ENCODE measurements at regions not wholly inside any gene's neighbourhood (a gene's known extent, or its start where the extent isn't known, plus 50 kb on each side); places are given as distances from the start of the nearest gene placed in this dataset.

- no peak overlapping the region for H3K27ac ChIP-seq (ENCODE audit: low read depth, low read length)
- no peaks in the 10 kb centered on the region for H3K36me3 ChIP-seq (ENCODE audit: insufficient read depth, low read length)
- no peak for DNase-seq
- H3K27me3 ChIP-seq (ENCODE audit: insufficient read depth, low read length): no peaks in the 10 kb centered on the region
- intact Hi-C loops (cut with micrococcal nuclease): no loop called here
- Mint-ChIP-seq H3K4me3 (no peak overlapping the region), H3K4me1 (no peaks in the 10 kb centered on the region), H3K9me3 (no peaks in the 10 kb centered on the region), H3K36me3 (no peaks in the 10 kb centered on the region), H3K27ac (no peak overlapping the region), H3K27me3 (peaks cover 1 to 2% of the 10 kb centered on the region in 2 donors)
- ChIA-PET POLR2A (ENCODE audit: partially characterized antibody) (no interaction called here), CTCF (ENCODE audit: partially characterized antibody) (no interaction called here)
- no peak overlapping the region for H3K4me3 ChIP-seq (ENCODE audit: low read length in 2 of 2)
- no peaks in the 10 kb centered on the region for H3K4me1 ChIP-seq (ENCODE audit: insufficient read depth, low read length)
- H3K9me3 ChIP-seq (ENCODE audit: control insufficient read depth in 1 of 2, low read length in 2 of 2): no peaks in the 10 kb centered on the region
Measured at GRCh38 chr7:115676080-115676479, 354.5 kb downstream of the TFEC start.

- intact Hi-C loops (cut with micrococcal nuclease): no loop called here
- Histone ChIP-seq H3K27me3 (ENCODE audit: insufficient read depth, low read length) (no peaks in the 10 kb centered on the region), H3K27ac (ENCODE audit: low read depth, low read length) (no peak overlapping the region), H3K4me3 (ENCODE audit: low read length in 2 of 2) (no peak overlapping the region), H3K4me1 (ENCODE audit: insufficient read depth, low read length) (no peaks in the 10 kb centered on the region), H3K9me3 (ENCODE audit: control insufficient read depth in 1 of 2, low read length in 2 of 2) (no peaks in the 10 kb centered on the region), H3K36me3 (ENCODE audit: insufficient read depth, low read length) (no peaks in the 10 kb centered on the region)
- H3K4me1 Mint-ChIP-seq: no peaks in the 10 kb centered on the region
- no peak overlapping the region for H3K4me3 Mint-ChIP-seq
- ChIA-PET POLR2A (ENCODE audit: partially characterized antibody) (no interaction called here), CTCF (ENCODE audit: partially characterized antibody) (no interaction called here)
- no peak overlapping the region for H3K27ac Mint-ChIP-seq
- no peaks in the 10 kb centered on the region for H3K36me3 Mint-ChIP-seq
- H3K9me3 Mint-ChIP-seq: no peaks in the 10 kb centered on the region
- H3K27me3 Mint-ChIP-seq: peaks cover 1 to 2% of the 10 kb centered on the region in 2 donors
- DNase-seq: no peak
Measured at GRCh38 chr7:115674467-115675024, 356.0 kb downstream of the TFEC start.

- no peak overlapping the region for H3K4me3 Mint-ChIP-seq
- intact Hi-C loops (cut with micrococcal nuclease): no loop called here
- Histone ChIP-seq H3K4me3 (ENCODE audit: low read length in 2 of 2) (no peak overlapping the region), H3K27me3 (ENCODE audit: insufficient read depth, low read length) (no peaks in the 10 kb centered on the region), H3K4me1 (ENCODE audit: insufficient read depth, low read length) (no peaks in the 10 kb centered on the region), H3K9me3 (ENCODE audit: control insufficient read depth in 1 of 2, low read length in 2 of 2) (no peaks in the 10 kb centered on the region), H3K36me3 (ENCODE audit: insufficient read depth, low read length) (no peaks in the 10 kb centered on the region), H3K27ac (ENCODE audit: low read depth, low read length) (no peak overlapping the region)
- no peaks in the 10 kb centered on the region for H3K9me3 Mint-ChIP-seq
- no peak overlapping the region for H3K27ac Mint-ChIP-seq
- peaks cover 2% of the 10 kb centered on the region in 2 donors for H3K27me3 Mint-ChIP-seq
- H3K4me1 Mint-ChIP-seq: no peaks in the 10 kb centered on the region
- no peak for DNase-seq
- ChIA-PET POLR2A (ENCODE audit: partially characterized antibody) (no interaction called here), CTCF (ENCODE audit: partially characterized antibody) (no interaction called here)
- no peaks in the 10 kb centered on the region for H3K36me3 Mint-ChIP-seq
Measured at GRCh38 chr7:115672024-115672423, 358.5 kb downstream of the TFEC start.

GRCh38 chr7:115662676-115663075 is 367.9 kb downstream of the TFEC start:
- Histone ChIP-seq H3K9me3 (ENCODE audit: control insufficient read depth in 1 of 2, low read length in 2 of 2) (no peaks in the 10 kb centered on the region), H3K27ac (ENCODE audit: low read depth, low read length) (no peak overlapping the region), H3K4me1 (ENCODE audit: insufficient read depth, low read length) (no peaks in the 10 kb centered on the region), H3K4me3 (ENCODE audit: low read length in 2 of 2) (no peak overlapping the region), H3K27me3 (ENCODE audit: insufficient read depth, low read length) (no peaks in the 10 kb centered on the region), H3K36me3 (ENCODE audit: insufficient read depth, low read length) (no peaks in the 10 kb centered on the region)
- Mint-ChIP-seq H3K27ac (no peak overlapping the region), H3K27me3 (peaks cover 0 to 3% of the 10 kb centered on the region in 2 donors), H3K36me3 (no peaks in the 10 kb centered on the region), H3K9me3 (peaks cover 0 to 2% (median 0%) of the 10 kb centered on the region in 8 donors), H3K4me1 (no peaks in the 10 kb centered on the region), H3K4me3 (no peak overlapping the region)
- POLR2A ChIA-PET (ENCODE audit: partially characterized antibody): no interaction called here
- CTCF ChIA-PET (ENCODE audit: partially characterized antibody): no interaction called here
- intact Hi-C loops (cut with micrococcal nuclease): no loop called here
- DNase-seq: no peak

- CTCF ChIA-PET (ENCODE audit: partially characterized antibody): no interaction called here
- H3K9me3 ChIP-seq (ENCODE audit: control insufficient read depth in 1 of 2, low read length in 2 of 2): no peaks in the 10 kb centered on the region
- DNase-seq: no peak
- H3K4me3 ChIP-seq (ENCODE audit: low read length in 2 of 2): no peak overlapping the region
- H3K36me3 ChIP-seq (ENCODE audit: insufficient read depth, low read length): no peaks in the 10 kb centered on the region
- no peak overlapping the region for H3K27ac ChIP-seq (ENCODE audit: low read depth, low read length)
- no peaks in the 10 kb centered on the region for H3K27me3 ChIP-seq (ENCODE audit: insufficient read depth, low read length)
- peaks cover 0 to 3% of the 10 kb centered on the region in 2 donors for H3K27me3 Mint-ChIP-seq
- no peaks in the 10 kb centered on the region for H3K4me1 ChIP-seq (ENCODE audit: insufficient read depth, low read length)
- H3K4me3 Mint-ChIP-seq: no peak overlapping the region
- H3K4me1 Mint-ChIP-seq: no peaks in the 10 kb centered on the region
- intact Hi-C loops (cut with micrococcal nuclease): no loop called here
- H3K36me3 Mint-ChIP-seq: no peaks in the 10 kb centered on the region
- H3K9me3 Mint-ChIP-seq: peaks cover 0 to 2% (median 0%) of the 10 kb centered on the region in 8 donors
- H3K27ac Mint-ChIP-seq: no peak overlapping the region
- POLR2A ChIA-PET (ENCODE audit: partially characterized antibody): no interaction called here
Measured at GRCh38 chr7:115662120-115662519, 368.4 kb downstream of the TFEC start.

DNA sequence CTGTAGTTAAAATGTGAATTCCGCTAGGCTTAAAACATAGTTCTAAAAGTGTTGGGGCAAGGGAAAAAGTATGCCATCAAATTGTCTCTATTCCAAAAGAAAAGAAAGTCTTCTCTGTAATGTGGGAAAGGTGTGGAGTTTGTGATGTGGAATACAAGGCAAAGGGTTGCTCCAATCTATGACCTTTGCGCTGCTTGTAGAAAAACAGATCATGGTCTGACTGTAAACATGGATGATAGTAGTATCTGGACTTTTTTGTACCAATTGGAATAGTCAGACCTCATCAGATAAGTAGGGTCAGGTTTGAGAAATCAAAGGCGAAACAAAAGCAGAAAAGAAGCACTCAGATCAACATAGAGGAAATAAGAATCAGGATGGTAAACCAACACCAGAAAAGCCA is 372.3 kb downstream of the TFEC start:
- no peak overlapping the region for H3K27ac Mint-ChIP-seq
- ChIA-PET CTCF (ENCODE audit: partially characterized antibody) (no interaction called here), POLR2A (ENCODE audit: partially characterized antibody) (no interaction called here)
- H3K36me3 Mint-ChIP-seq: no peaks in the 10 kb centered on the region
- DNase-seq: no peak
- Histone ChIP-seq H3K27me3 (ENCODE audit: insufficient read depth, low read length) (no peaks in the 10 kb centered on the region), H3K27ac (ENCODE audit: low read depth, low read length) (no peak overlapping the region), H3K36me3 (ENCODE audit: insufficient read depth, low read length) (no peaks in the 10 kb centered on the region), H3K9me3 (ENCODE audit: control insufficient read depth in 1 of 2, low read length in 2 of 2) (no peaks in the 10 kb centered on the region), H3K4me3 (ENCODE audit: low read length in 2 of 2) (no peak overlapping the region), H3K4me1 (ENCODE audit: insufficient read depth, low read length) (no peaks in the 10 kb centered on the region)
- no peak overlapping the region for H3K4me3 Mint-ChIP-seq
- intact Hi-C loops (cut with micrococcal nuclease): no loop called here
- H3K27me3 Mint-ChIP-seq: peaks cover 0 to 3% of the 10 kb centered on the region in 2 donors
- no peaks in the 10 kb centered on the region for H3K4me1 Mint-ChIP-seq
- H3K9me3 Mint-ChIP-seq: peaks cover 0 to 2% (median 0%) of the 10 kb centered on the region in 8 donors

DNA sequence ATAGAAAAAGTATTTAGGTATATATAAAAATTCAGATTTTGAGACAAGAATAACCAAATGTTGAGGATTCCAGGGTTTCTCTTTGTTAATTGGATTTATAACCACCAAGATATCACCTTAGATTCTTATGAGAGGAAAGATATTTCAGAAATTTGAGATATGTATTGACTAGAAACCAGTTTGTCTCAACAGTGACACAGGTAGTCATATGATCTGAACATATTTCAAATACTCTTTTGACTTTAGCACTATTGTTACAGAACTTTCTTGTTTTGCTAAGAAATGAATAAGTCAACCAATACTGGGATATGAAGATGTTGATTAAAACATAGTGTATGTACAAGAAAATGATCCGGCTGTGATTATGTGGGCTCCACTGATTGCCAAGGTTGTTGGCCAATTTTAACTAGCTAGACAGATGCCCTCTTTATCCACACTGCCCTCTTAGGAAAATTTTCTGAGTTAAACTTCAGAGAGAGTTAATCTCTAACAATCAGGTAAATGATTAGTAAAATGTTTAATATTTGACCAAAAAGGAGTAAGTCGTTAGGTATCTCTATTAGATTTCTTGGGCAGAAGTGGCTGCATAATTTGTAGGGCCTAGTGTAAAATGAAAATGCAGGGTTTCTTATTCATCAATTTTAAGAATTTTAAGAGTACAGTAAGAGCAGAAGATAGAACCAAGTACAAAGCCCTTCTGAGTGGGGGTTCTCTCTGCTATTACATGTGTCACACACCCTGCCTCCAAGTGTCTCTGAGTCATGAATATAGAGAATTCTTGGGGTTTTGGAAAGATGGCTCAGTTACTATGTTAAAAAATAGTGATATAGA is 376.0 kb downstream of the TFEC start:
- H3K27ac ChIP-seq (ENCODE audit: low read depth, low read length): no peak overlapping the region
- no peak overlapping the region for H3K4me3 ChIP-seq (ENCODE audit: low read length in 2 of 2)
- ChIA-PET POLR2A (ENCODE audit: partially characterized antibody) (no interaction called here), CTCF (ENCODE audit: partially characterized antibody) (no interaction called here)
- H3K27ac Mint-ChIP-seq: no peak overlapping the region
- H3K27me3 Mint-ChIP-seq: peaks cover 0 to 3% of the 10 kb centered on the region in 2 donors
- DNase-seq: no peak
- no peaks in the 10 kb centered on the region for H3K4me1 Mint-ChIP-seq
- no peaks in the 10 kb centered on the region for H3K27me3 ChIP-seq (ENCODE audit: insufficient read depth, low read length)
- no peak overlapping the region for H3K4me3 Mint-ChIP-seq
- H3K36me3 Mint-ChIP-seq: no peaks in the 10 kb centered on the region
- intact Hi-C loops (cut with micrococcal nuclease): no loop called here
- H3K9me3 Mint-ChIP-seq: peaks cover 0 to 2% (median 0%) of the 10 kb centered on the region in 8 donors
- no peaks in the 10 kb centered on the region for H3K36me3 ChIP-seq (ENCODE audit: insufficient read depth, low read length)
- no peaks in the 10 kb centered on the region for H3K9me3 ChIP-seq (ENCODE audit: control insufficient read depth in 1 of 2, low read length in 2 of 2)
- no peaks in the 10 kb centered on the region for H3K4me1 ChIP-seq (ENCODE audit: insufficient read depth, low read length)

Measured in CD4-positive, alpha-beta memory T cell (primary cell).